ENCODE measurements at regions not wholly inside any gene's neighbourhood (a gene's known extent, or its start where the extent isn't known, plus 50 kb on each side); places are given as distances from the start of the nearest gene placed in this dataset.

- Histone ChIP-seq H3K4me3 (ENCODE audit: severe bottlenecking) (no peak overlapping the region), H3K27ac (ENCODE audit: poor library complexity, severe bottlenecking) (no peak overlapping the region), H3K9me3 (ENCODE audit: severe bottlenecking) (no peaks in the 10 kb centered on the region), H3K4me1 (ENCODE audit: insufficient read depth, poor library complexity, severe bottlenecking) (no peaks in the 10 kb centered on the region), H3K27me3 (ENCODE audit: insufficient read depth, poor library complexity, severe bottlenecking) (peaks cover 4% of the 10 kb centered on the region), H3K36me3 (ENCODE audit: low read depth) (no peaks in the 10 kb centered on the region)
- ATAC-seq (ENCODE audit: low read depth) (peak; percentile 36; the same call in 1 of the 3 replicates), DNase-seq (ENCODE audit: low spot score) (no peak)
- peak; percentile 58 for TF ChIP-seq CTCF (IDR thresholded peaks at IDR 0.05; ENCODE audit: poor library complexity, severe bottlenecking)
Observed at GRCh38 chr10:2619472-2619871, 447.9 kb upstream of the PFKP start.

GRCh38 chr10:2618690-2619089, 448.7 kb upstream of the PFKP start:
- no peak overlapping the region for H3K27ac ChIP-seq (ENCODE audit: poor library complexity, severe bottlenecking)
- ATAC-seq (ENCODE audit: low read depth) (no peak), DNase-seq (ENCODE audit: low spot score) (no peak)
- no peaks in the 10 kb centered on the region for H3K4me1 ChIP-seq (ENCODE audit: insufficient read depth, poor library complexity, severe bottlenecking)
- no peak for TF ChIP-seq CTCF (IDR thresholded peaks at IDR 0.05; ENCODE audit: poor library complexity, severe bottlenecking)
- no peaks in the 10 kb centered on the region for H3K36me3 ChIP-seq (ENCODE audit: low read depth)
- H3K4me3 ChIP-seq (ENCODE audit: severe bottlenecking) = no peak overlapping the region
- H3K9me3 ChIP-seq (ENCODE audit: severe bottlenecking) = no peaks in the 10 kb centered on the region
- H3K27me3 ChIP-seq (ENCODE audit: insufficient read depth, poor library complexity, severe bottlenecking) = peaks cover 4% of the 10 kb centered on the region

GRCh38 chr10:2616215-2616614, 451.1 kb upstream of the PFKP start:
- no peaks in the 10 kb centered on the region for H3K4me1 ChIP-seq (ENCODE audit: insufficient read depth, poor library complexity, severe bottlenecking)
- peaks cover 4% of the 10 kb centered on the region for H3K27me3 ChIP-seq (ENCODE audit: insufficient read depth, poor library complexity, severe bottlenecking)
- no peaks in the 10 kb centered on the region for H3K36me3 ChIP-seq (ENCODE audit: low read depth)
- ATAC-seq (ENCODE audit: low read depth) (no peak), DNase-seq (ENCODE audit: low spot score) (no peak)
- H3K27ac ChIP-seq (ENCODE audit: poor library complexity, severe bottlenecking) = no peak overlapping the region
- no peak for TF ChIP-seq CTCF (IDR thresholded peaks at IDR 0.05; ENCODE audit: poor library complexity, severe bottlenecking)
- H3K9me3 ChIP-seq (ENCODE audit: severe bottlenecking) = no peaks in the 10 kb centered on the region
- H3K4me3 ChIP-seq (ENCODE audit: severe bottlenecking) = no peak overlapping the region

- Histone ChIP-seq H3K27me3 (ENCODE audit: insufficient read depth, poor library complexity, severe bottlenecking) (peaks cover 13% of the 10 kb centered on the region), H3K4me1 (ENCODE audit: insufficient read depth, poor library complexity, severe bottlenecking) (no peaks in the 10 kb centered on the region), H3K4me3 (ENCODE audit: severe bottlenecking) (no peak overlapping the region), H3K9me3 (ENCODE audit: severe bottlenecking) (no peaks in the 10 kb centered on the region), H3K36me3 (ENCODE audit: low read depth) (no peaks in the 10 kb centered on the region), H3K27ac (ENCODE audit: poor library complexity, severe bottlenecking) (no peak overlapping the region)
- no peak for TF ChIP-seq CTCF (IDR thresholded peaks at IDR 0.05; ENCODE audit: poor library complexity, severe bottlenecking)
- DNase-seq (ENCODE audit: low spot score) = no peak
- ATAC-seq (ENCODE audit: low read depth) = no peak
Observed at GRCh38 chr10:2611603-2612002, 455.7 kb upstream of the PFKP start.

- Histone ChIP-seq H3K4me3 (ENCODE audit: severe bottlenecking) (no peak overlapping the region), H3K36me3 (ENCODE audit: low read depth) (no peaks in the 10 kb centered on the region), H3K9me3 (ENCODE audit: severe bottlenecking) (no peaks in the 10 kb centered on the region), H3K27ac (ENCODE audit: poor library complexity, severe bottlenecking) (no peak overlapping the region), H3K27me3 (ENCODE audit: insufficient read depth, poor library complexity, severe bottlenecking) (peaks cover 13% of the 10 kb centered on the region), H3K4me1 (ENCODE audit: insufficient read depth, poor library complexity, severe bottlenecking) (no peaks in the 10 kb centered on the region)
- no peak for ATAC-seq (ENCODE audit: low read depth)
- DNase-seq (ENCODE audit: low spot score) = no peak
- TF ChIP-seq CTCF (IDR thresholded peaks at IDR 0.05; ENCODE audit: poor library complexity, severe bottlenecking) = no peak
Observed at GRCh38 chr10:2610946-2611345, 456.4 kb upstream of the PFKP start.

Measured in RWPE2 (cell line).